NCI-H748 treated with DMSO at 0.1 percent for 48 hours (cell line): ENCODE measurements at regions not wholly inside any gene's neighbourhood (a gene's known extent, or its start where the extent isn't known, plus 50 kb on each side); places are given as distances from the start of the nearest gene placed in this dataset.

Source experiments
- DNase-seq: peaks from one replicate; lab custom pipeline; 2025; lab: John Stamatoyannopoulos, UW

- no peak for DNase-seq
Measured at GRCh38 chr4:4637710-4638109, 95.9 kb upstream of the STX18 start.

- DNase-seq = no peak
Measured at GRCh38 chr4:4633431-4633830, 91.6 kb upstream of the STX18 start.

- no peak for DNase-seq
Measured at GRCh38 chr4:4631150-4631549, 89.3 kb upstream of the STX18 start.

- no peak for DNase-seq
Measured at GRCh38 chr4:4627906-4628305, 86.1 kb upstream of the STX18 start.

GRCh38 chr4:4627111-4627510, 85.3 kb upstream of the STX18 start:
- DNase-seq = no peak

- DNase-seq = no peak
Measured at GRCh38 chr4:4625488-4625887, 83.6 kb upstream of the STX18 start.

GRCh38 chr4:4624276-4624897, 82.5 kb upstream of the STX18 start:
- DNase-seq = no peak

GRCh38 chr4:4619821-4620220, 78.0 kb upstream of the STX18 start:
- DNase-seq = no peak

- no peak for DNase-seq
Measured at GRCh38 chr4:4618847-4619246, 77.0 kb upstream of the STX18 start.

GRCh38 chr4:4614925-4615678, 73.3 kb upstream of the STX18 start:
- DNase-seq = no peak

- DNase-seq = no peak
Measured at GRCh38 chr4:4613641-4614286, 71.9 kb upstream of the STX18 start.

GRCh38 chr4:4613126-4613465, 71.2 kb upstream of the STX18 start:
- DNase-seq = no peak

- no peak for DNase-seq
Measured at GRCh38 chr4:4610672-4611071, 68.8 kb upstream of the STX18 start.

- no peak for DNase-seq
Measured at GRCh38 chr4:4609622-4610334, 67.9 kb upstream of the STX18 start.

- DNase-seq = no peak
Measured at GRCh38 chr4:4608214-4608537, 66.3 kb upstream of the STX18 start.

GRCh38 chr4:4607336-4608213, 65.7 kb upstream of the STX18 start:
- DNase-seq = no peak

- DNase-seq = no peak
Measured at GRCh38 chr4:4606321-4606720, 64.5 kb upstream of the STX18 start.

GRCh38 chr4:4605849-4606248, 64.0 kb upstream of the STX18 start:
- no peak for DNase-seq

GRCh38 chr4:4603592-4603991, 61.7 kb upstream of the STX18 start:
- DNase-seq = no peak

GRCh38 chr4:4603067-4603466, 61.2 kb upstream of the STX18 start:
- no peak for DNase-seq

- DNase-seq = no peak
Measured at GRCh38 chr4:4602468-4602867, 60.6 kb upstream of the STX18 start.

GRCh38 chr4:4601803-4602369, 60.0 kb upstream of the STX18 start:
- no peak for DNase-seq
